GM21825 (cell line): ENCODE measurements at regions not wholly inside any gene's neighbourhood (a gene's known extent, or its start where the extent isn't known, plus 50 kb on each side); places are given as distances from the start of the nearest gene placed in this dataset.
A peak's percentile ranks its signal among the peaks of the same experiment; 100 is the strongest.

ENCODE experiments used
- ATAC-seq: cut with Tn5 transposase; IDR thresholded peaks from one replicate; pipeline ENCODE4 v1.9.1; 2021; ENCODE audit warnings: mild to moderate bottlenecking, moderate library complexity; ENCODE audit not compliant: unreplicated experiment

GRCh38 chr1:181423301-181423918 is 59.9 kb upstream of the CACNA1E start:
- no peak for ATAC-seq

GRCh38 chr1:181424786-181425403 is 58.4 kb upstream of the CACNA1E start:
- no peak for ATAC-seq

- no peak for ATAC-seq
These were observed 57.8 kb upstream of the CACNA1E start for GRCh38 chr1:181425566-181425965.

DNA sequence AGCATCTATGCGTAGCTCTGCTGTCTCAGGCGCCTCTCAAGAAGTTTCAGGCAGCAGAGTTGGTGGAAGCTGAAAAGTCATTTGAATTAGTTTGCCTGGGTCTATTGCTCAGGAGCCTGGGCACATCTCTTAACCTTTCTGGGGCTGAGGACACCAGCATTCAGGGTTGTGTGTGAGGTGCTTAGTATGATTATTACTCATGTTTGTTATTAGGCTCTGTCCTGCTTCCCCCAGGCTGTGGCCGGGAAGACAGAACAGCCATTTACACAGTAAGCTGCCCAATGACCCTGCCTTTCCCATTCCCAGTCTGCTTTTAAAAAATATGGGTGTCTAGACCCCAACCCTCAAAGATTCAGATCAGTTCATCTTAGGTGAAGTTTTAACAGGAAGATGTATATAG is 53.9 kb upstream of the CACNA1E start:
- no peak for ATAC-seq

DNA sequence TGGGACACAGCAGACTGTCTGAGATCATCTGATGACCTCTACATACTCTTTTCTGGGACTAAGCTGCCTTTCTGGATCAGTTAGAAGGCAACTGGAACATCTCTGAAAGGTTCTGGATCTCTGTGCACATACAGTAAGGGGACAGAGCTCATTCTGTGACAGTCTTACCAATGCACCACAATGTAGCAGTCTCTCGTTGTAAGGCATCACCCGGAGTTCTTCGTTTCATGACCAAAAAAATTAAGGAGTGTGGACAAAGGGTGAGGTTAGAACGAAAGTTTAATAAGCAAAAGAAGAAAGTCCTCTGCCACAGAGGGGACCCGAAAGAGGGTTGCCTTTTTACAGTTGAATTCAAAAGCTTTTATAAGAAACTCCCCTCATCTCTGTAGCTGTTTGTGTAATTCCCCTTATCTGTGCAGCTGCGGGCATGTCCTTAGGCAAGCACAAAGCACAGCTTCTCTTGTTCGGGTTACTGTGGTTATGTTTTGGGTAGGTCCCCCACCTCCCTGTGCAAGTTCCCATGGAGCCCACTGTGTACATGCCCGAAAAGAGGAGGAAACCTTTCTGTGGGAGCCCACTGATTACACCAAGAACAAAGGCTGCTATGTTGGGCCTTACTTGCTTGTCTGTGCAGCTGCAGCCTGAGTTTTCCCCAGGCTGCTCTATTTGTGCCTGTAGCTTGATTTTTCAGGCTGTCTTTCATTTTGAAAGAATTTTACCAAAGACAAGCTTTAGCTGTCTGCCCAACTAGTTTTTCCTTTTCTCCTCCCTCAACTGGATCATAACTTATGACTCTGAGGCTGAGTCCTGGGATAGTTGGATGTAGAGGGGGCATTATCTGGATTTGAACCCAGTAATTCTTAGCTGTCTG is 53.1 kb upstream of the CACNA1E start:
- peak; percentile 80 for ATAC-seq
